HG02840 (cell line): ENCODE measurements at regions not wholly inside any gene's neighbourhood (a gene's known extent, or its start where the extent isn't known, plus 50 kb on each side); places are given as distances from the start of the nearest gene placed in this dataset.

ENCODE experiments used
- ATAC-seq: cut with Tn5 transposase; IDR thresholded peaks from one replicate; pipeline ENCODE4 v1.9.1; 2021; ENCODE audit warnings: mild to moderate bottlenecking, moderate library complexity, moderate number of reproducible peaks; ENCODE audit not compliant: unreplicated experiment, low FRiP score

- no peak for ATAC-seq
These were observed 1038.3 kb downstream of the AMY1C start for GRCh38 chr1:104787866-104788510.

GRCh38 chr1:104791030-104791429 is 1041.3 kb downstream of the AMY1C start:
- ATAC-seq, result no peak

GRCh38 chr1:104794035-104794434 is 1044.3 kb downstream of the AMY1C start:
- no peak for ATAC-seq

- no peak for ATAC-seq
These were observed 1046.2 kb downstream of the AMY1C start for GRCh38 chr1:104795931-104796330.

- ATAC-seq, result no peak
These were observed 1048.3 kb downstream of the AMY1C start for GRCh38 chr1:104797982-104798381.

GRCh38 chr1:104801344-104801743 is 1051.6 kb downstream of the AMY1C start:
- ATAC-seq, result no peak

GRCh38 chr1:104804147-104804546 is 1054.4 kb downstream of the AMY1C start:
- no peak for ATAC-seq

- ATAC-seq, result no peak
These were observed 1057.9 kb downstream of the AMY1C start for GRCh38 chr1:104807590-104807989.

- ATAC-seq, result no peak
These were observed 1075.7 kb downstream of the AMY1C start for GRCh38 chr1:104825401-104825800.

- no peak for ATAC-seq
These were observed 1080.8 kb downstream of the AMY1C start for GRCh38 chr1:104830534-104830933.

GRCh38 chr1:104852151-104852550 is 1102.5 kb downstream of the AMY1C start:
- ATAC-seq, result no peak

- ATAC-seq, result no peak
These were observed 1103.6 kb downstream of the AMY1C start for GRCh38 chr1:104853276-104853675.

- no peak for ATAC-seq
These were observed 1104.8 kb downstream of the AMY1C start for GRCh38 chr1:104854529-104854928.

- no peak for ATAC-seq
These were observed 1105.9 kb downstream of the AMY1C start for GRCh38 chr1:104855550-104855949.

GRCh38 chr1:104856091-104856490 is 1106.4 kb downstream of the AMY1C start:
- no peak for ATAC-seq

- ATAC-seq, result no peak
These were observed 1106.8 kb downstream of the AMY1C start for GRCh38 chr1:104856518-104856917.

GRCh38 chr1:104868794-104869193 is 1119.1 kb downstream of the AMY1C start:
- ATAC-seq, result no peak

- peak; percentile 85 for ATAC-seq
These were observed 1124.3 kb downstream of the AMY1C start for GRCh38 chr1:104874044-104874443.

GRCh38 chr1:104878203-104878909 is 1128.7 kb downstream of the AMY1C start:
- ATAC-seq, result no peak

- ATAC-seq, result no peak
These were observed 1135.2 kb downstream of the AMY1C start for GRCh38 chr1:104884939-104885338.

- no peak for ATAC-seq
These were observed 1155.6 kb downstream of the AMY1C start for GRCh38 chr1:104905322-104905721.

- no peak for ATAC-seq
These were observed 1156.4 kb downstream of the AMY1C start for GRCh38 chr1:104906141-104906540.
